Eye (tissue), 1 donor: ENCODE measurements at regions not wholly inside any gene's neighbourhood (a gene's known extent, or its start where the extent isn't known, plus 50 kb on each side); places are given as distances from the start of the nearest gene placed in this dataset.
"Not testable (repeated sequence)": the region's sequence is repeated elsewhere in the genome, so short reads cannot be mapped to it uniquely, and the experiment has no call there.

Experiments
- DNase-seq: peaks from one replicate; pipeline ENCODE4 v3.0.0-alpha.2; 2015

DNA sequence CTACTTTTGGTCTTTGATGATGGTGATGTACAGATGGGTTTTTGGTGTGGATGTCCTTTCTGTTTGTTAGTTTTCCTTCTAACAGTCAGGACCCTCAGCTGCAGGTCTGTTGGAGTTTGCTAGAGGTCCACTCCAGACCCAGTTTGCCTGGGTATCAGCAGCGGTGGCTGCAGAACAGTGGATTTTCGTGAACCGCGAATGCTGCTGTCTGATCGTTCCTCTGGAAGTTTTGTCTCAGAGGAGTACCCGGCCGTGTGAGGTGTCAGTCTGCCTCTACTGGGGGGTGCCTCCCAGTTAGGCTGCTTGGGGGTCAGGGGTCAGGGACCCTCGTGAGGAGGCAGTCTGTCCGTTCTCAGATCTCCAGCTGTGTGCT is 56.6 kb upstream of the TNFAIP8 start:
- not testable (repeated sequence) for DNase-seq

- not testable (repeated sequence) for DNase-seq
Observed at GRCh38 chr5:119299615-119300310, 56.1 kb upstream of the TNFAIP8 start.

GRCh38 chr5:119300311-119300670 is 55.5 kb upstream of the TNFAIP8 start:
- no peak for DNase-seq

DNA sequence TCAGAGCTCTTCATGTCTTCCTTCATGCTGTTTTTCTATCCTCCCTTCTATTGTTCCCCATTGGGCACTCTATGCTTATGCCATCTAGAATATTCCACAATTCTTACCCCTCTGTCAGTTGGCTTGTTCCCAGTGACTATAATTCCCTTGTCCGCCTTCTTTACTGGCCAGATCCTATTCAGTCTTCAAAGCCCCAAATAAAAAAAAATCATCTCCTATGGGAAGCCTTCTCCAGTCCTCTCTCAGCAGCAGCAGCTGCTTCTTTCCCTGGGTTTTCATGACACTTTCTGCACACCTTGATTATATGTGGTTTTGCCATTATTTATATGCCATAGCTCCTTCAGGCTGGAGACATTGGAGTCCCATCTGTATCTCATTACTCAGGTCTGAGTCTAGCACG is 54.6 kb upstream of the TNFAIP8 start:
- no peak for DNase-seq

DNA sequence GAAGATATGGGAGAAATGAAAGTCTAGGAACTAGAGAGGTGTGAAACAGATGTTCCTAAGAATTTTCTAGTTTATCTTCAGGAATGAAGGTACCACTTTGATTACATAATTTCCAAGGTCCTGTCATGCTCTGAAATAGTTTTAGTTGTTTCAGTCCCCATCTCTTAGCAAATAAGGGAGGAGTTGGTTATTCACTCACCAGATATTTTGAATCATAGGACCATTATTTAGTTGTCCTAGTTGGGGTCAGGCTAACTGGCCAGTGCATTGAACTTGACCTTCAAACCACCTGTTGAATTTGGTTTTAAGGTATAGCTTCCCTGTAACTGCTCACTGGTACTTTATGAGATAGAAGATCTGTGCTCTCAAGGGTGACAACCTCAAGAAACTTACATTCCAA is 53.9 kb upstream of the TNFAIP8 start:
- no peak for DNase-seq

DNA sequence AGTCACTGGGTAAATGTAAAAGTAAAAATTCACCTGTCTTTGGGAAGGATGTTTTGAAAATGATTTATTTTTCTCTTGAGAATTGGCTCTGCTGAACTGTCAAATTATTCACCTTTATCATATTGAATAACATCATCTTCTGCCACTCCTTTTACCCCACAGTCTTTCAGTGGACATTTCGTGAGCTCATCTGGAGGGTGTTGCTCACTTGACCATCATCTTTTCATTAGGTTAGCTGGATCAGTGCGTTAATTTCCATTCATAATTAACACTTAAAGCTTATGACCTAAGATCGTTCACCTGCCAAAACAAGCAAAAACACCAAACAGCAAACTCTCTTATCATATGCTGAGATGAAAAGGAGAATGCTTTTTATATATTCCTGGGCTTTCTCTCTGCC is 53.4 kb upstream of the TNFAIP8 start:
- no peak for DNase-seq

DNA sequence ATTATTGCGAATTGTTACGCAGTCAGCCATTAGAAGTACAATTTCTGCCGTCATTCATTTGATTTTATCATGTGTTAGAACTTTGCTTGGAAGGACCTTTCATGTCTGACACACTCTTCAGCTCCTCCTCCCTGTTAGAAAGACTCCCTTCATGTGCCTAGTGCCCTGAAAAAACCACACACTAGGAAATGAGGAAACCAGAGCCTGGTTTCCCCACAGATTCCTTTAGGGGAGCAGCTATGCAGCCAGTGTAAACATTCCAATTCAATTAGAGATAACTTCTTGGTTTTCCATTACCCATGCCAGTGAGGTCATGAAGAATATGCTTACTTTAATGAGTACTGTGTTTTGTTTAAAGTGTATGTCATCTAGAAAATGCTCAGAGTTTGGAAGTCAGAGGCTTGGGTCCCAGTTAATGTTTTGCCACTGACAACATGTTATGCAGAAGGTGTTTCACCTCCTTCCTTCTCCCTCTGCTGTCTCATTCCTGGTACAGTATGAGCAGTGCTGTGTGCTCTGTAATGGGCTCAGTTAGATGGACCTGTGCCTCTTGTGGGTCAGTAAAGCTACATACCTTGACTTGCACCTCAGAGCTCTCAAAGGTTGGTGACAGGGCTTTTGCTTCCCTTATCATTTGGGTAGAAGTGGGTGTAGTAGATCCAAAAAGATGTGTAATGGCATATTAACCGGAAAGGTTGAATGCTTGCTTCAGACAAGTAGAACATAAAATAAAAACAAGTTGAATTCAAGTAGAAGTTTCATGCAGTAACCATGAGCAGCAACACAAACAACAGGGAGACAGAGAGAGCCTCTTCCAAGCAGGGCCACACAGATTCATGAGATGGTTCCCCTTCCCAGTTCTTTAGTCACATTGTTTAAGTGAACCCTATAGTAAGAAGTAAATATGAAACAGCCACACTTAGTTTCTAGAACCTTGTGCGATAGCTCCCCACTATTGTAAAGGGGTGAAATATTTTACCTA is 52.6 kb upstream of the TNFAIP8 start:
- DNase-seq: peak; percentile 72

GRCh38 chr5:119304439-119305211 is 51.2 kb upstream of the TNFAIP8 start:
- DNase-seq: peak; percentile 11
